D341Med (cell line): ENCODE measurements at regions not wholly inside any gene's neighbourhood (a gene's known extent, or its start where the extent isn't known, plus 50 kb on each side); places are given as distances from the start of the nearest gene placed in this dataset.
A peak's percentile ranks its signal among the peaks of the same experiment; 100 is the strongest.

ENCODE experiments used
- DNase-seq: peaks from one replicate; pipeline ENCODE4 v3.0.0; 2012; ENCODE audit warnings: low spot score

- DNase-seq: no peak
Observed at GRCh38 chr6:68391953-68392352, 243.1 kb upstream of the ADGRB3 start.

GRCh38 chr6:68372991-68373390, 262.1 kb upstream of the ADGRB3 start:
- DNase-seq: no peak

- DNase-seq: no peak
Observed at GRCh38 chr6:68368845-68369244, 266.2 kb upstream of the ADGRB3 start.

GRCh38 chr6:68364271-68364805, 270.7 kb upstream of the ADGRB3 start:
- no peak for DNase-seq

GRCh38 chr6:68343901-68344300, 291.2 kb upstream of the ADGRB3 start:
- DNase-seq: peak; percentile 62

- DNase-seq: no peak
Observed at GRCh38 chr6:68342286-68342685, 292.8 kb upstream of the ADGRB3 start.

GRCh38 chr6:68339488-68340131, 295.5 kb upstream of the ADGRB3 start:
- DNase-seq: no peak

- peak; percentile 40 for DNase-seq
Observed at GRCh38 chr6:68333442-68333841, 301.6 kb upstream of the ADGRB3 start.

GRCh38 chr6:68328156-68328555, 306.9 kb upstream of the ADGRB3 start:
- DNase-seq: no peak

GRCh38 chr6:68326762-68327161, 308.3 kb upstream of the ADGRB3 start:
- no peak for DNase-seq

GRCh38 chr6:68317366-68317765, 317.7 kb upstream of the ADGRB3 start:
- DNase-seq: no peak

GRCh38 chr6:68313911-68314310, 321.2 kb upstream of the ADGRB3 start:
- no peak for DNase-seq

- no peak for DNase-seq
Observed at GRCh38 chr6:68307301-68307700, 327.8 kb upstream of the ADGRB3 start.

- no peak for DNase-seq
Observed at GRCh38 chr6:68296126-68296525, 339.0 kb upstream of the ADGRB3 start.

GRCh38 chr6:68282646-68283045, 352.4 kb upstream of the ADGRB3 start:
- DNase-seq: no peak

GRCh38 chr6:68279793-68280557, 355.1 kb upstream of the ADGRB3 start:
- DNase-seq: no peak

GRCh38 chr6:68273297-68273696, 361.8 kb upstream of the ADGRB3 start:
- no peak for DNase-seq

- no peak for DNase-seq
Observed at GRCh38 chr6:68256391-68256790, 378.7 kb upstream of the ADGRB3 start.

GRCh38 chr6:68252632-68253031, 382.4 kb upstream of the ADGRB3 start:
- no peak for DNase-seq

GRCh38 chr6:68247782-68248181, 387.3 kb upstream of the ADGRB3 start:
- DNase-seq: no peak

- DNase-seq: no peak
Observed at GRCh38 chr6:68240726-68241125, 394.4 kb upstream of the ADGRB3 start.

- no peak for DNase-seq
Observed at GRCh38 chr6:68239034-68239433, 396.0 kb upstream of the ADGRB3 start.

GRCh38 chr6:68238097-68238601, 396.9 kb upstream of the ADGRB3 start:
- DNase-seq: no peak
